CD4-positive, alpha-beta T cell (primary cell): ENCODE measurements at regions not wholly inside any gene's neighbourhood (a gene's known extent, or its start where the extent isn't known, plus 50 kb on each side); places are given as distances from the start of the nearest gene placed in this dataset.

Experiments
- ATAC-seq: fragments of 200-7000 bp; cut with Tn5 transposase; one replicate; pipeline ENCODE4 v1.10.0; 2022; ENCODE audit warnings: mild to moderate bottlenecking; ENCODE audit not compliant: poor library complexity
- CTCF ChIA-PET: fragments of 350-600 bp; sonication (Branson Sonifier 250); formaldehyde crosslinking; loops from one replicate; lab custom pipeline; 2021; ENCODE audit warnings: antibody characterized with exemption, inconsistent platforms; lab: Charles Lee
- POLR2A ChIA-PET: fragments of 350-600 bp; sonication (Branson Sonifier 250); formaldehyde crosslinking; loops from one replicate; lab custom pipeline; 2021; ENCODE audit warnings: antibody characterized with exemption, inconsistent platforms; lab: Charles Lee
- DNase-seq, 14 experiments: peaks; one replicate each; pipeline ENCODE4 v3.0.0-alpha.2; 2013 to 2020; ENCODE audit warnings: mixed read lengths in 2 of 14
- H3K27ac ChIP-seq, 2 donors: one replicate each; pipeline versions ENCODE4 v1.5.1 to v1.7.0; 2013; ENCODE audit warnings: low read length in 2 of 2, low read depth in 1 of 2, mild to moderate bottlenecking in 1 of 2
- H3K27me3 ChIP-seq, 2 experiments: 1 replicate in 1 of 2; 2 replicates in 1 of 2; pipeline versions ENCODE4 v1.6.1 to v1.7.0; 2013; ENCODE audit warnings: low read length in 2 of 2, control low read depth in 1 of 2, mild to moderate bottlenecking in 1 of 2, moderate library complexity in 1 of 2; ENCODE audit not compliant: insufficient read depth in 2 of 2, control insufficient read depth in 1 of 2
- H3K36me3 ChIP-seq: one replicate; pipeline ENCODE4 v1.6.1; 2013; ENCODE audit warnings: low read length, control low read depth; ENCODE audit not compliant: insufficient read depth
- H3K4me1 ChIP-seq: one replicate; pipeline ENCODE4 v1.6.1; 2013; ENCODE audit warnings: low read length, control low read depth; ENCODE audit not compliant: insufficient read depth
- H3K4me3 ChIP-seq: one replicate; pipeline ENCODE4 v1.5.1; 2013; ENCODE audit warnings: mild to moderate bottlenecking, low read length, moderate library complexity
- H3K9me3 ChIP-seq, 2 experiments: 1 replicate in 1 of 2; 2 replicates in 1 of 2; pipeline versions ENCODE4 v1.6.1 to v1.7.0; 2013; ENCODE audit warnings: low read length in 2 of 2, mild to moderate bottlenecking in 2 of 2, control low read depth in 1 of 2, moderate library complexity in 1 of 2; ENCODE audit not compliant: control insufficient read depth in 1 of 2, insufficient read depth in 1 of 2
- H3K27ac Mint-ChIP-seq: one replicate; pipeline ENCODE4 v1.8.0; 2020; ENCODE audit warnings: mixed read lengths
- H3K27me3 Mint-ChIP-seq: one replicate; pipeline ENCODE4 v1.8.0; 2021; ENCODE audit warnings: mixed read lengths
- H3K36me3 Mint-ChIP-seq: one replicate; pipeline ENCODE4 v1.8.0; 2021; ENCODE audit warnings: low read depth, mixed read lengths
- H3K4me1 Mint-ChIP-seq: one replicate; pipeline ENCODE4 v1.8.0; 2021; ENCODE audit warnings: low read depth, mixed read lengths
- H3K4me3 Mint-ChIP-seq: one replicate; pipeline ENCODE4 v1.8.0; 2020; ENCODE audit warnings: mild to moderate bottlenecking, mixed read lengths
- H3K9me3 Mint-ChIP-seq: one replicate; pipeline ENCODE4 v1.8.0; 2020; ENCODE audit warnings: mixed read lengths
- CTCF ChIP-seq: fragments of 200-600 bp; IDR thresholded peaks from one replicate; pipeline ENCODE4 v1.8.0; 2022; ENCODE audit warnings: antibody characterized with exemption, mild to moderate bottlenecking
- intact Hi-C, 2 experiments: fragments of 100-400 bp; cut with DNase I in 1 of 2; cut with micrococcal nuclease in 1 of 2; formaldehyde crosslinking; loops; one replicate each; pipeline versions ENCODE4 v1.15.1 to v1.9.0; 2023 to 2025; cut with DNase I, micrococcal nuclease

- peaks cover 26% of the 10 kb centered on the region for H3K27me3 Mint-ChIP-seq
- DNase-seq = no peak
- H3K4me3 ChIP-seq = peak overlapping the region; percentile 36
- no peaks in the 10 kb centered on the region for H3K36me3 ChIP-seq
- H3K4me1 Mint-ChIP-seq = peaks cover 52% of the 10 kb centered on the region
- no peak for ATAC-seq
- peak overlapping the region; percentile 60 for H3K27ac Mint-ChIP-seq
- H3K27ac ChIP-seq = no peak overlapping the region
- CTCF ChIA-PET = no interaction called here
- H3K9me3 Mint-ChIP-seq = no peaks in the 10 kb centered on the region
- peaks cover 5 to 17% of the 10 kb centered on the region in 2 experiments for H3K27me3 ChIP-seq
- H3K4me3 Mint-ChIP-seq = peak overlapping the region; percentile 47
- H3K9me3 ChIP-seq = no peaks in the 10 kb centered on the region
- TF ChIP-seq CTCF = no peak
- peaks cover 36% of the 10 kb centered on the region for H3K4me1 ChIP-seq
- H3K36me3 Mint-ChIP-seq = no peaks in the 10 kb centered on the region
- intact Hi-C loops = no loop called here
- POLR2A ChIA-PET = interaction anchor here (1.8 kb wide), 1 partner anchor 720 kb away, joined by 5 read pairs; the partner anchor contains the start of gene COPS8
These were observed 101.2 kb upstream of the ASB18 start for GRCh38 chr2:236365258-236366048.

- peak overlapping the region; percentile 36 for H3K4me3 ChIP-seq
- no peak for ATAC-seq
- peak in 1 of 14 experiments; percentile 17 for DNase-seq
- Mint-ChIP-seq H3K36me3 (no peaks in the 10 kb centered on the region), H3K27me3 (peaks cover 29% of the 10 kb centered on the region), H3K4me3 (peak overlapping the region; percentile 47), H3K4me1 (peaks cover 52% of the 10 kb centered on the region), H3K9me3 (no peaks in the 10 kb centered on the region), H3K27ac (peak overlapping the region; percentile 60)
- CTCF ChIA-PET = no interaction called here
- TF ChIP-seq CTCF = no peak
- peaks cover 8 to 17% of the 10 kb centered on the region in 2 experiments for H3K27me3 ChIP-seq
- POLR2A ChIA-PET = interaction anchor here (1.8 kb wide), 1 partner anchor 719 kb away, joined by 5 read pairs; the partner anchor contains the start of gene COPS8
- peaks cover 36% of the 10 kb centered on the region for H3K4me1 ChIP-seq
- H3K36me3 ChIP-seq = no peaks in the 10 kb centered on the region
- H3K27ac ChIP-seq = no peak overlapping the region
- intact Hi-C loops = no loop called here
- no peaks in the 10 kb centered on the region for H3K9me3 ChIP-seq
These were observed 101.8 kb upstream of the ASB18 start for GRCh38 chr2:236366049-236366387.

DNA sequence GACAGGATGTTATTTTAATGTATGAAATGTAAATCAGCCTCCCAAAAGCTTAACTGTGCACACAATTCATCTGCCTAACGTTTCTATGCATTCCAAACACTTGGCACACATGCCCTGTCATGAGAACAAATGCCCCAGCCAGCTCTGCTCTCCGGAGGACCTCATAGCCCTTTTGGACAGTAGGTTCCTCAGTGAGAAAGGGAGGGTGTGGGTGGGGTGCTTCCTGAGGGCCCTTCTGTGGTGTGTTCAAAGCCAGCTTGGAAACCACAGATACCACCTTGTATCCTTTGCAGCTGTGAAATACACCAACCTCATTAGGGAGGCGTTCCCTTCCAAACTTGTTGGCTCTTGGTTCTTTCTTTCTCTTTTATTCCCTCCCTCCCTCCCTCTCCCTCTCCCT, 102.2 kb upstream of the ASB18 start:
- intact Hi-C loops = no loop called here
- no peak for TF ChIP-seq CTCF
- Mint-ChIP-seq H3K27ac (peak overlapping the region; percentile 60), H3K36me3 (no peaks in the 10 kb centered on the region), H3K4me3 (peak overlapping the region; percentile 47), H3K27me3 (peaks cover 31% of the 10 kb centered on the region), H3K4me1 (peaks cover 52% of the 10 kb centered on the region), H3K9me3 (no peaks in the 10 kb centered on the region)
- peaks cover 10 to 20% of the 10 kb centered on the region in 2 experiments for H3K27me3 ChIP-seq
- H3K9me3 ChIP-seq = no peaks in the 10 kb centered on the region
- ChIA-PET CTCF (no interaction called here), POLR2A (interaction anchor here (1.8 kb wide), 1 partner anchor 719 kb away, joined by 5 read pairs; the partner anchor contains the start of gene COPS8)
- H3K4me3 ChIP-seq = peak overlapping the region; percentile 36
- peaks cover 36% of the 10 kb centered on the region for H3K4me1 ChIP-seq
- ATAC-seq (peak; percentile 81), DNase-seq (peak in 7 of 14 experiments; percentile 17 to 72 (median 23))
- H3K27ac ChIP-seq = no peak overlapping the region
- no peaks in the 10 kb centered on the region for H3K36me3 ChIP-seq
